Choroid plexus epithelial cell (primary cell): ENCODE measurements at regions not wholly inside any gene's neighbourhood (a gene's known extent, or its start where the extent isn't known, plus 50 kb on each side); places are given as distances from the start of the nearest gene placed in this dataset.

ENCODE experiments used
- DNase-seq: peaks from one replicate; pipeline ENCODE4 v3.0.0-alpha.2; 2010; ENCODE audit warnings: low read depth
- H3K4me3 ChIP-seq: 2 replicates; pipeline ENCODE4 v1.5.1; 2011; ENCODE audit warnings: low read depth, mild to moderate bottlenecking, control low read depth, low read length, moderate library complexity
- TF ChIP-seq, protein P1 (sequence below): conservative IDR thresholded peaks from 2 replicates; pipeline ENCODE4 v1.5.1; 2011; ENCODE audit warnings: low read depth, mild to moderate bottlenecking, control low read depth, inconsistent platforms, low read length, moderate library complexity

DNA sequence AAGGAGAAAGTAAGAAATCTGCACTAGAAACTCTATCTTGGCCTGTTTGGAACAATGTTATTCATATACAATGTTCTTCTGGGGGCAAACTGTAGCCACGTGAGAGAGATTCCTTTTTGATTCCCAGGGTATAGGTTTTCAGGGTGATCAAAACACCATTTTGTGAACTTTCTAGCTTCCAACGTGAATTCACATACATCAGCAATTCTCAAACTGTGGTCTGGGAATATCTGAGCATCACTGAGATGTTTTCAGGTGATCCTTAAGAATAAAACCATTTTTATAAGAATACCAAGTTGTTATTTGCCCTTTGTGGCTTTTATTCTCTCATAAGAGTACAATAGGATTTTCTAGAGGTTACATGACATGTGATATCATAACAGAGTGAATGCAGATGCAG lies 66.9 kb upstream of the ATP1A1 start:
- no peak overlapping the region for H3K4me3 ChIP-seq
- TF ChIP-seq, protein P1, sequence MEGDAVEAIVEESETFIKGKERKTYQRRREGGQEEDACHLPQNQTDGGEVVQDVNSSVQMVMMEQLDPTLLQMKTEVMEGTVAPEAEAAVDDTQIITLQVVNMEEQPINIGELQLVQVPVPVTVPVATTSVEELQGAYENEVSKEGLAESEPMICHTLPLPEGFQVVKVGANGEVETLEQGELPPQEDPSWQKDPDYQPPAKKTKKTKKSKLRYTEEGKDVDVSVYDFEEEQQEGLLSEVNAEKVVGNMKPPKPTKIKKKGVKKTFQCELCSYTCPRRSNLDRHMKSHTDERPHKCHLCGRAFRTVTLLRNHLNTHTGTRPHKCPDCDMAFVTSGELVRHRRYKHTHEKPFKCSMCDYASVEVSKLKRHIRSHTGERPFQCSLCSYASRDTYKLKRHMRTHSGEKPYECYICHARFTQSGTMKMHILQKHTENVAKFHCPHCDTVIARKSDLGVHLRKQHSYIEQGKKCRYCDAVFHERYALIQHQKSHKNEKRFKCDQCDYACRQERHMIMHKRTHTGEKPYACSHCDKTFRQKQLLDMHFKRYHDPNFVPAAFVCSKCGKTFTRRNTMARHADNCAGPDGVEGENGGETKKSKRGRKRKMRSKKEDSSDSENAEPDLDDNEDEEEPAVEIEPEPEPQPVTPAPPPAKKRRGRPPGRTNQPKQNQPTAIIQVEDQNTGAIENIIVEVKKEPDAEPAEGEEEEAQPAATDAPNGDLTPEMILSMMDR: no peak
- DNase-seq: no peak

DNA sequence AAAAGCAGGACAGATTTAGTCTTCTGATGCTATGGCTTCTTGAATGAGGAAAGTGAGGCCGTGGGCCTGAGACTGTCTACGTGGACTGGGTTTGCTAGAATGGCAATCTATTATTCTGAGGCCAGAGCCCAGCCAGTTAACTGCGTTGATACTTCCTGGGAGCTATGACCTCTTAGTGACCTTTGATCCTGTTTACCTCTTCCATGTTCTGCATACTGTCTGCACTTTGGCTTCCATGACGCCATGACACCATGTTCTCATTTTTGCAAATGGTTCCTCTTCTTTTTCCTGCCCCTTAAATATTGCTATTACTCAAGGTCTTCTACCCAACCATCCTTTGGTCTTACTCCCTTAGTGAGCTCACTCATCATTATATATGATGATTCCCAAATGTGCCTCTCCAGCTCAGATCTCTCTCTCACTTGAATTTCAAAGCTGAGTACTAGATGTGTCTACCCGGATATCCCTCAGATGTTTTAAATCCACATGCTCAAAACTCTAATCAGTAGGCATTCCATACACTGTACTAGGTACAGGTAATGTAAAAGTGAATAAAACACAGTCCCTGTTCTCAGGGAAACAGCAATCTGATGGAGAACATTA lies 66.1 kb upstream of the ATP1A1 start:
- TF ChIP-seq, protein P1: no peak
- DNase-seq: no peak
- no peak overlapping the region for H3K4me3 ChIP-seq

DNA sequence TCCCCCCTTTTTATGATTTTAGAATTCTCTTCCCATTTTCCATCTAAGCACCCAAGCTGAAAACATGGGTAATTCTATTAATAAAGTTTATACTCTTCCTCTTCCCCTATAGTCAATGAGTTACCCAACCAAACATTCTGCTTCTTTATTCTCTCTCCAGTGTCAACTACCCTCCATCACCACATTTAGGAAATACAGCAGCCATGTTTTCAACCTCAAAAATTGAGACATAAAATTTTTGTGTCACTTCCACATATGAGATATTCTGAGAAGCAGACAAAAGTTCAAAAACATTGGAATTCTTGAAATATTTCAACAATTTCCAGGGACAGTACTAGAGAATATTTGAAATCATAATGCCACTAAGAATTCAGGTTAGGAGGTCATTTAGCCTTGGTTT lies 64.8 kb upstream of the ATP1A1 start:
- TF ChIP-seq, protein P1: no peak
- H3K4me3 ChIP-seq: no peak overlapping the region
- DNase-seq: no peak

DNA sequence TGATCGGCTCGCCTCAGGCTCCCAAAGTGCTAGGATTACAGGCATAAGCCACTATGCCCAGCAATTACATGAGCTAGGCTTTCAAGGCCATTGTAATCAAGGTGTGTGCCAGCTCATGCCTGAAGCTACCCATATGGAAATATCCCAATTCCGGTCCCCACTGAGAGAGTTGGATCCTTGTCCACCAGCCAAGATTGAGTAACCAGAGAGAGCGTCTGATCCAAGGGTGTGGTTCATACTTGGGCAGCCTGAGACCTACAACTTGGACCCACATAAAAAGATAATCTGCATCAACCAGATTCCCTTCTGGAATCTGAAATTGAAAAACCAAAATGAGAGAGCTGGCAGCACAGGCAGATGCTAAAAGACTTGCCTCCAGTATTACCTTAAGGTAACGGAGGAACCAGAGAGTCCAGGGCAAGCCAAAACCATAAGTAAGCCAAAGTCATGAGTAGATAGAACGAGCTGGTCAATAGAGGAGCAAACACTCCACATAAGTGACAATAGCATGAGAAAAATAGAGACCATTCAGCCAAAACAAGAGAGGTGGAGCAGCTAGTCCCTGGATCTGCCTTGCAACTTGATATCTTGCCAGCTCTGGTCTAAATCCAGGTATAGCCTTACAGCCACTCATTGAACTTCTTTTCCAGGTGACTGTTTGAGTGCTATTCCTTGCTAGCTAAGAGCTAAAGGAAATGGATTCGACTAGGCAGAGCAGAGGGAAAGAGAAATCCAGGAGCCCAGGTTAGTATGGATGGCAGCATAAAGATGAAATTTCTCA lies 63.8 kb upstream of the ATP1A1 start:
- TF ChIP-seq, protein P1: no peak
- H3K4me3 ChIP-seq: no peak overlapping the region
- no peak for DNase-seq

DNA sequence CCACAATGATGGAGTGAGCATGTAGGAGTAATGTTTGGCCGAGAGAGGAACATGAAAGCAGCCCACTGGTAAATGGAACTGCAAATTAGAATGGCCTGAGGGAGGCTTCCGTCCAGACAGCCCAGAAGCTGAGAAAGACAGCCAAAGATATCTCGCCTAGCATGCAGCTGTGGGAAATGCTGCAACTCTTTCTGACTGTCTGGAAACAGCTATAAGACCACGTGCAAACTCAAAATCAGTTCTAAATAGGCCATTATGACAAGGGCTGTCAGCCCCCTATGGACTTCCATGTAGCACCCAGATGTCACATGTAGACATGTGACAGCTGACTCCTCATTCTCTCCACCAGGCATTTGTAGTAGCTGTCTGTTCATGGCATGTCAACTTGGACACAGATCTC lies 62.9 kb upstream of the ATP1A1 start:
- DNase-seq: no peak
- TF ChIP-seq, protein P1: no peak
- no peak overlapping the region for H3K4me3 ChIP-seq

DNA sequence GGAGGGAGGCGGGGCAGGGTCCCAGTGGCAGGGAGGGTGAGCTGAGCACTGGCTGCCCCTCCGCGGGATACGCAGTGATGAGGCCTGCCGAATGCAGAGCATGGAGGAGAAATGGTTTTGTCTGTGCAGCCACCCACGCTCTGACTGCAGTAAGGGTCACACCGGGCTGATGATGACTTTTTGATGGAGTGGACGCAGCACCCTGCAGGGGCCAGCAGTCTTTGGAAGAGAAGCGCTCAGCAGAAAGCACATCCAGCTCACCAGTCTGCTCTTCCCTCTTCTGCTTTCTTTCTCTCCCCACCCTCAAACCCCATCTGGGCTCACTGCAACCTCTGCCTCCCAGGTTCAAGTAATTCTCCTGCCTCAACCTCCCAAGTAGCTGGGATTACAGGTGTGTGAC lies 61.9 kb upstream of the ATP1A1 start:
- no peak for DNase-seq
- H3K4me3 ChIP-seq: no peak overlapping the region
- TF ChIP-seq, protein P1: no peak
